SK-N-SH treated with all-trans-retinoic acid at 6 μM for 48 hours (cell line): ENCODE measurements at regions not wholly inside any gene's neighbourhood (a gene's known extent, or its start where the extent isn't known, plus 50 kb on each side); places are given as distances from the start of the nearest gene placed in this dataset.

Source experiments
- ATAC-seq: fragments of 200-7000 bp; cut with Tn5 transposase; 3 replicates; pipeline ENCODE4 v1.9.1; 2020; ENCODE audit warnings: mild to moderate bottlenecking, moderate library complexity
- ARNTL ChIP-seq: fragments of 450-650 bp; formaldehyde crosslinking; IDR thresholded peaks from 2 replicates; pipeline ENCODE4 v1.5.0; 2020; ENCODE audit warnings: low read depth, mild to moderate bottlenecking, moderate library complexity, borderline replicate concordance
- BACH2 ChIP-seq: fragments of 250-450 bp; sonication (Bioruptor Pico); IDR thresholded peaks from 2 replicates; pipeline ENCODE4 v1.9.0; 2021; ENCODE audit warnings: mild to moderate bottlenecking, borderline replicate concordance
- CREB5 ChIP-seq: fragments of 250-450 bp; sonication (Bioruptor Pico); IDR thresholded peaks from 2 replicates; pipeline ENCODE4 v1.5.1; 2020; ENCODE audit warnings: low read depth, mild to moderate bottlenecking, moderate library complexity
- CSRNP3 ChIP-seq: fragments of 250-450 bp; sonication (Bioruptor Pico); IDR thresholded peaks from 2 replicates; pipeline ENCODE4 v1.5.1; 2021; ENCODE audit warnings: mild to moderate bottlenecking, moderate library complexity
- ESRRG ChIP-seq: fragments of 250-450 bp; sonication (Bioruptor Pico); IDR thresholded peaks from 2 replicates; pipeline ENCODE4 v1.6.1; 2021; ENCODE audit warnings: mild to moderate bottlenecking
- ISL1 ChIP-seq: fragments of 250-450 bp; sonication (Bioruptor Pico); IDR thresholded peaks from 2 replicates; pipeline ENCODE4 v2.1.2; 2022; ENCODE audit warnings: mild to moderate bottlenecking, moderate library complexity
- PATZ1 ChIP-seq: fragments of 250-450 bp; sonication (Bioruptor Pico); IDR thresholded peaks from 2 replicates; pipeline ENCODE4 v1.8.0; 2020; ENCODE audit warnings: mild to moderate bottlenecking, moderate library complexity, borderline replicate concordance
- POU6F1 ChIP-seq: fragments of 250-450 bp; sonication (Bioruptor Pico); IDR thresholded peaks from 2 replicates; pipeline ENCODE4 v1.8.0; 2021; ENCODE audit warnings: low read depth, mild to moderate bottlenecking, moderate library complexity, borderline replicate concordance
- PPARA ChIP-seq: fragments of 250-450 bp; sonication (Bioruptor Pico); IDR thresholded peaks from 2 replicates; pipeline ENCODE4 v1.5.0; 2020; ENCODE audit warnings: mild to moderate bottlenecking, borderline replicate concordance
- SNAI2 ChIP-seq: fragments of 250-450 bp; sonication (Bioruptor Pico); IDR thresholded peaks from 2 replicates; pipeline ENCODE4 v1.5.0; 2020; ENCODE audit warnings: mild to moderate bottlenecking, moderate library complexity
- TCF4 ChIP-seq: fragments of 250-450 bp; sonication (Bioruptor Pico); IDR thresholded peaks from 2 replicates; pipeline ENCODE4 v1.8.0; 2021; ENCODE audit warnings: mild to moderate bottlenecking, moderate library complexity, borderline replicate concordance
- TOX ChIP-seq: fragments of 250-450 bp; sonication (Bioruptor Pico); IDR thresholded peaks from 2 replicates; pipeline ENCODE4 v1.8.0; 2021; ENCODE audit warnings: mild to moderate bottlenecking, moderate library complexity, borderline replicate concordance
- TSHZ2 ChIP-seq: fragments of 250-450 bp; sonication (Bioruptor Pico); IDR thresholded peaks from 2 replicates; pipeline ENCODE4 v1.5.0; 2020; ENCODE audit warnings: mild to moderate bottlenecking, moderate library complexity
- ZFP3 ChIP-seq: fragments of 250-450 bp; sonication (Bioruptor Pico); IDR thresholded peaks from 2 replicates; pipeline ENCODE4 v1.5.0; 2020; ENCODE audit warnings: mild to moderate bottlenecking, moderate library complexity
- ZFP30 ChIP-seq: fragments of 450-650 bp; formaldehyde crosslinking; IDR thresholded peaks from 2 replicates; pipeline ENCODE4 v1.5.0; 2022; ENCODE audit warnings: mild to moderate bottlenecking, moderate library complexity
- ZNF8 ChIP-seq: fragments of 450-650 bp; formaldehyde crosslinking; IDR thresholded peaks from 2 replicates; pipeline ENCODE4 v1.5.0; 2020; ENCODE audit warnings: mild to moderate bottlenecking, moderate library complexity

- TF ChIP-seq ARNTL (CRISPR knock-in tag) (no peak), POU6F1 (no peak), ZFP30 (CRISPR knock-in tag) (no peak)
- no peak for ATAC-seq
Measured at GRCh38 chr7:15857026-15857425, 170.5 kb upstream of the MEOX2 start.

GRCh38 chr7:15856311-15856710, 169.8 kb upstream of the MEOX2 start:
- no peak for ATAC-seq
- no peak for TF ChIP-seq CSRNP3 (CRISPR knock-in tag)
- TF ChIP-seq TSHZ2, result no peak
- no peak for TF ChIP-seq BACH2 (CRISPR knock-in tag)
- TF ChIP-seq ZNF8 (CRISPR knock-in tag), result no peak
- no peak for TF ChIP-seq ISL1 (CRISPR knock-in tag)
- no peak for TF ChIP-seq PATZ1
- TF ChIP-seq SNAI2, result no peak
- no peak for TF ChIP-seq CREB5 (CRISPR knock-in tag)
- no peak for TF ChIP-seq ESRRG (CRISPR knock-in tag)
- no peak for TF ChIP-seq ARNTL (CRISPR knock-in tag)

- no peak for ATAC-seq
Measured at GRCh38 chr7:15855525-15856109, 169.1 kb upstream of the MEOX2 start.

More at GRCh38 chr7:15855525-15856109, 169.1 kb upstream of the MEOX2 start:
- TF ChIP-seq PPARA (no peak), TCF4 (CRISPR knock-in tag) (no peak), ZNF8 (CRISPR knock-in tag) (no peak), ZFP3 (CRISPR knock-in tag) (no peak), ESRRG (CRISPR knock-in tag) (no peak), CSRNP3 (CRISPR knock-in tag) (no peak), PATZ1 (no peak), TOX (CRISPR knock-in tag) (no peak)
